ENCODE measurements at regions not wholly inside any gene's neighbourhood (a gene's known extent, or its start where the extent isn't known, plus 50 kb on each side); places are given as distances from the start of the nearest gene placed in this dataset.

DNA sequence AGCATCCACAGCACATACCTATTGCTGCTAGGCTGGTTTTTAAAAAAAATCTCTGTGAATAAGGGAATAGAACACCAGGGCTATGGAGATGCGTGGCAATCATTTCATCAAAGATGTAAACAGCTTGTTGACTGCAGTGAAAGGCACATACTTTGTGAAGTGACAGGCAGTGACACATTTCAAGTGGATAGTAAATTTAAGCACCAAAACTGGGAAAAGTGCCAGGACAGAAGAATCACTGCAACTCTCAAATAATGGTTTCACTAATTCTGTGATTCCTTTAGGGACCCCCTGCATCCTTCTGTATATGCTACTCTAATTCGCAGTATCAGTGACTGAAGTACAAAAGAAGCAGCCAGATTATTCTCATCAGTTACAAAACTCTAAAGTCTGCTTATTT lies 145.2 kb upstream of the KLF14 start:
- Mint-ChIP-seq H3K4me3 (no peak overlapping the region), H3K4me1 (ENCODE audit: low read depth) (peaks cover 37% of the 10 kb centered on the region)

DNA sequence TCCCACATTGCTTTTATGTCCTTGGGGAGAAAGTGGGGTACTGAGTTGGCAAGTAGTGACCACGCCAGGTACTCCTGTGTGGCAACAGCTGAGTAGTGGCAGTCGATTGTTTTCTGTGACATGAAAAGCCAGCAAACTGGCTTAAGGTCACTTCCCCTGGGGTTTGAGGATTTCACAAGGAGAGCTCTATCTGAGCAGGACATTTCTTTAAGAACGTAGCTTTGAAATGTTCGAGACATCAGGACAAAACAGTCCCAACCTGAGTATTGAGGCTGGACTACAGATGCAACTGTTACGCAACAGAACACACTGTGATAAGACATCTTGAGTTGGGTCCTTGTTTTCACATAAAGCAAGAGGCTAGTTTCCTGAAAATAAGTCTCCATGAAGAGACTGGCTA lies 146.7 kb upstream of the KLF14 start:
- no peaks in the 10 kb centered on the region for H3K9me3 Mint-ChIP-seq
- peaks cover 36% of the 10 kb centered on the region for H3K4me1 Mint-ChIP-seq (ENCODE audit: low read depth)
- H3K27me3 Mint-ChIP-seq (ENCODE audit: low read depth), result no peaks in the 10 kb centered on the region
- H3K4me3 Mint-ChIP-seq, result no peak overlapping the region
- ATAC-seq (no peak), DNase-seq (no peak)
- peaks cover 71% of the 10 kb centered on the region for H3K36me3 Mint-ChIP-seq (ENCODE audit: insufficient read depth)

More for the DNA sequence above, 145.2 kb upstream of the KLF14 start:
- Mint-ChIP-seq H3K36me3 (ENCODE audit: insufficient read depth) (peaks cover 69% of the 10 kb centered on the region), H3K9me3 (no peaks in the 10 kb centered on the region), H3K27me3 (ENCODE audit: low read depth) (no peaks in the 10 kb centered on the region)
- DNase-seq (no peak), ATAC-seq (no peak)

DNA sequence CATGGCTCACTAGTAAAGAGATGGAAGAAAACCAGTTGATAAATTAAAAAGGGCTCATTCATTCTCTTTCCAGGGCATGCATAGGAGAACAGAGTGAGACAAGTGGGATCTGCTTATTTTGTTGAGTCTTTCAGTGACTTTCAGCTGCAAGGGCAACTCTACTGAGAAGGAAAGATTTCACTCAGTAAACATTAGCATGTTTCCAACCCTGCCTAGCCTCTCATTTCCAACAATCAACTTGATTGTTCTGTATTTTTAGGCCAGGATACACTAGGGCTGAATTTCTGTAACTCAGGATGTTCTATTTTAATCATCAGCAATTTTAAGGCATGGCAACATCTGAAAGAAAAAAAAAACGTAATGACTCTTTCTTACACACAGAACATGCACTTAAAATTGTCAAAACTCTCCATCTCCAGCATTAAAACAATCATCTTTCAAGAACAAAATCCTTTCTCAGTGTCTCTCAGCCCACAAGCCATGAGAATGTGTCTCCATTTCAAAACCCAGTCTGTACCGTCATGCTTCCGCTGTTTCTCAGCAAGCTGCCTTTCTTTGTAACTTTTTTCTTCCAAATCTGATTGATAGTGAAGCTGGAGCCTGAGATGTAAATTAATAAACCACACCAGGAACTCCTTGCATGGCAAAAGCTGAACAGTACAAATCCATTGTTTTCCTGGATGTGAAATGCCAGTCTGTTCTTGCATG lies 147.2 kb upstream of the KLF14 start:
- Mint-ChIP-seq H3K4me1 (ENCODE audit: low read depth) (peaks cover 36% of the 10 kb centered on the region), H3K36me3 (ENCODE audit: insufficient read depth) (peaks cover 67% of the 10 kb centered on the region), H3K9me3 (no peaks in the 10 kb centered on the region), H3K27me3 (ENCODE audit: low read depth) (no peaks in the 10 kb centered on the region), H3K4me3 (no peak overlapping the region)
- no peak for DNase-seq
- no peak for ATAC-seq

DNA sequence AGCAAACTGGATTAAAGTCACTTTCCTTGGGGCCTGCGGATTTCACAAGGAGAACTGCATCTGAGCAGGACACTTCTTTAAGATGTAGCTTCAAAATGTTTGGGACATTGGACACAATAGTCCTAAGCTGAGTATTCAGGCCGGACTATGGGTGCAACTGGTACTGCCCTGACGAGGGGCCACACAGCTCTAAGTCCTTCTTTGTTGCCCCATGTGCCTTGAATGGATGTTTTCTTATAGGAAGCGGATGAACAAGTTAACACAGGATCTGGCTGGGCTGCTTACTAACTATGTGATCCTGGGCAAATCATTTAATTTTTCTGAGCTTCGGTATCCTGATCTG lies 147.8 kb upstream of the KLF14 start:
- peaks cover 34% of the 10 kb centered on the region for H3K4me1 Mint-ChIP-seq (ENCODE audit: low read depth)
- H3K36me3 Mint-ChIP-seq (ENCODE audit: insufficient read depth), result peaks cover 63% of the 10 kb centered on the region
- DNase-seq, result no peak
- H3K27me3 Mint-ChIP-seq (ENCODE audit: low read depth), result no peaks in the 10 kb centered on the region
- ATAC-seq, result no peak
- H3K4me3 Mint-ChIP-seq, result no peak overlapping the region
- H3K9me3 Mint-ChIP-seq, result no peaks in the 10 kb centered on the region

DNA sequence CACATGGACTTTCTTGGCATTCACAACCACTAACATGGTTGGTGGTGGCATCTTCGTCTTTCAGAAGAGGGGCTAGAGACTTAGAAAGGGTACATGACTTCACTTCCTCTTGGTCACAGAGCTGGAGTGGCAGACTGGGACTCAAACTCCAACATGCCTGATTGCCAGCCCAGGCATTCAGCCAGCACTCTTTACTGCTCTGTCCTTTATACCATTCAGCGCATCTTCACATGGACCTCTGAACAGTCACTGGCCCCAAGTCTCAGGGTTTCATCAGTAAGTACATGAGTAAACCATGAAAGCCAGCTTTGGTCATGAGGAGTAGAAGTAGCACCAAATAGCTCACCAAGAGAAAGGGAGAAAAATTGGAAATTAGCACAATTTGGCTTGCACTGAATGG lies 148.4 kb upstream of the KLF14 start:
- H3K27me3 Mint-ChIP-seq (ENCODE audit: low read depth), result no peaks in the 10 kb centered on the region
- peaks cover 34% of the 10 kb centered on the region for H3K4me1 Mint-ChIP-seq (ENCODE audit: low read depth)

DNA sequence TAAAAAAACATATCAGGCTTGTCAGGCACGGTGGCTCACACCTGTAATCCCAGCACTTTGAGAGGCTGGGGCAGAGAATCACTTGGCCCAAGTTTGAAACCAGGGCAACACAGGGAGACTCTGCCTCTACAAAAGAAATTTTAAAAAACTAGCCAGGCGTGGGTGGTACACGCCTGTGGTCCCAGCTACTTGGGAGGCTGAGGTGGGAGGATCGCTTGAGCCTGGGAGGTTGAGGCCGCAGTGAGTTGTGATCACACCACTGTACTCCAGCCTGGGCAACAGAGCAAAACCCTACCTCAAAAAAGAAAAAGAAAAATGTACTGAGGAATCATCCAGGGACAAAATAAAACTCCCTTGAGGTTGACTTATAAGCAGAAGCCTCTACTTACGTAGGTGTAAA lies 149.9 kb upstream of the KLF14 start:
- no peak for ATAC-seq
- Mint-ChIP-seq H3K27me3 (ENCODE audit: low read depth) (no peaks in the 10 kb centered on the region), H3K4me3 (no peak overlapping the region), H3K36me3 (ENCODE audit: insufficient read depth) (peaks cover 68% of the 10 kb centered on the region), H3K9me3 (no peaks in the 10 kb centered on the region), H3K4me1 (ENCODE audit: low read depth) (peaks cover 40% of the 10 kb centered on the region)
- no peak for DNase-seq

More for the DNA sequence above, 148.4 kb upstream of the KLF14 start:
- DNase-seq, result no peak
- peaks cover 63% of the 10 kb centered on the region for H3K36me3 Mint-ChIP-seq (ENCODE audit: insufficient read depth)
- no peak for ATAC-seq
- no peaks in the 10 kb centered on the region for H3K9me3 Mint-ChIP-seq
- no peak overlapping the region for H3K4me3 Mint-ChIP-seq

DNA sequence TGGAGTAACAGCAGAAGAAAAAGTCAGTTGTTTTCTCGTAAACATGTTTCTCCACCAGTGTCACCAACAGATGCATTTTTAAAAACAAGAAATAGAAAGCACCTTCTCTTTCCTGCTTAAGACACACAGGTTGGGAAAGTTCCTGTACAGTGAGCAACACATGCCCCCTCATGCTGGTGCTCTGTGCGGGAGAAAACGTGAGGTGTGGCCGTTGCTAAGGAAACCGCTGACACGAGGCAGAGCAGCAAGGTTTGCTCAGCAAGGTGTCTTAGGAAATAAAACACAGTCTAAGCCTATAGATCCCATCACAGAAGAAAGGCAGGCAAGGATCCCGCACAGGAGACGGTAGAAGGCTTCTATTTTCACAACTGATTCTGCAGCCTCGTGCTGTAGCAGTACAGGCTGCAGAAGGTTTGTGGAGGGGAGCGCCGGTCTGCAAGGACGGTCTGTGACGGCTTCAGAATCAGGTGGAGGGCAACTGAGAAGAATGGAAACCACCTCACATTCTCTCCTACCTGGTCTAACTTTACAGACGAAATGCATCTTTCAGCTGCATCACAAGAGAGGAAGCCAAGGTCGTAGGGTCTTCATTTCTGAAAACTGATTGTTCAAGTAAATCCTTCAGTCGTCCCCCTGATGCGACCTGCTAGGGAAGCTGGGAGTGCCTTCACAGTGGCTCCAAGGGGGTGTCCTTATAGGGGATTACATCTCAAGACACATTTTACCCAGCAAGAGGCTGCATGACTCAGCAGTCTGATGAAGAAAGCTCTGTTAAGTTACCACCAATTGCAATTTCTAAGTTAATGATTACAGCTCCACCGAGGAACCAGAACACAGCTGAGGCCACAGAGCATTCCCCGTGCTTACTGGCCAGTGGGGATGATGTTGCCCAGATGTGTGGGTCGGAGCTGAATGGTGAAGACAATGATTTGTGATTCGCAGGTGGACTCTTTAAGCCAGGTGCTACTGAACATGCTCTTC lies 150.7 kb upstream of the KLF14 start:
- DNase-seq (no peak), ATAC-seq (peak in 1 of 2 donors; percentile 27)
- Mint-ChIP-seq H3K27me3 (ENCODE audit: low read depth) (no peaks in the 10 kb centered on the region), H3K4me3 (no peak overlapping the region), H3K4me1 (ENCODE audit: low read depth) (peaks cover 39% of the 10 kb centered on the region), H3K9me3 (no peaks in the 10 kb centered on the region), H3K36me3 (ENCODE audit: insufficient read depth) (peaks cover 62% of the 10 kb centered on the region)

DNA sequence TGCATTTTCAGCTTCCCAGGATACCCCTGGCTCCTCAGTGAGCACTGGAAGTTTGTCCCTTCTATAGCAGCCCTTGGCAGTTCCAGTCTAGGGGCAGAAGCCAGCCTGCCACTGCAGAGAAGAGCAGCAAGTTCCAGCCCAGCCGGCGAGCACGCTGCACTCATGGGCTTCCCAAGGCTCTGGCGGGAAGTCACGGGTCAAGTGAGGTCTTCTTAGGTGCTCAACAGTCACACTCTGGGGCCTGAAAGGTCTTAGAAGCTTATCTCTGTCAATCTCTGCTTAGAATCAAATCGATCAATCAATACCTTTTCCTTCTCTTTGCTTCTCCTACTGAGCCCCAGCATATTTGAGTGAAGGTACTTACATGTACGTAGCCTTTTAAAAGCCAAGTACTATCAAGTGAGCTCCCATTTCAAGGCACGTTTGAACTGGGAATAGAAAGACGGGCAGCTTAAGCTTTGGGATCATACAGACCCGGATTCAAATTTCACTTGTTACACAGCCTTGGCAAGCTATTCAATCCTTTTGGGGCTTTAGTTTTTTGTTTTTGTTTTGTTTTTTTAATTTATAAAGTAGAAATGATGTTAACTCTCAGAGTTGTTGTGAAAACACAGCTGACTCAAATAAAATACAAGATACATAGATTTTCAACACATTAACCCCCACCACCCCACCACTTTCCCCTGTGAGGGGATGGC lies 152.6 kb upstream of the KLF14 start:
- ATAC-seq (no peak), DNase-seq (no peak)
- Mint-ChIP-seq H3K4me3 (no peak overlapping the region), H3K4me1 (ENCODE audit: low read depth) (peaks cover 45% of the 10 kb centered on the region), H3K9me3 (no peaks in the 10 kb centered on the region), H3K36me3 (ENCODE audit: insufficient read depth) (peaks cover 67% of the 10 kb centered on the region), H3K27me3 (ENCODE audit: low read depth) (no peaks in the 10 kb centered on the region)

DNA sequence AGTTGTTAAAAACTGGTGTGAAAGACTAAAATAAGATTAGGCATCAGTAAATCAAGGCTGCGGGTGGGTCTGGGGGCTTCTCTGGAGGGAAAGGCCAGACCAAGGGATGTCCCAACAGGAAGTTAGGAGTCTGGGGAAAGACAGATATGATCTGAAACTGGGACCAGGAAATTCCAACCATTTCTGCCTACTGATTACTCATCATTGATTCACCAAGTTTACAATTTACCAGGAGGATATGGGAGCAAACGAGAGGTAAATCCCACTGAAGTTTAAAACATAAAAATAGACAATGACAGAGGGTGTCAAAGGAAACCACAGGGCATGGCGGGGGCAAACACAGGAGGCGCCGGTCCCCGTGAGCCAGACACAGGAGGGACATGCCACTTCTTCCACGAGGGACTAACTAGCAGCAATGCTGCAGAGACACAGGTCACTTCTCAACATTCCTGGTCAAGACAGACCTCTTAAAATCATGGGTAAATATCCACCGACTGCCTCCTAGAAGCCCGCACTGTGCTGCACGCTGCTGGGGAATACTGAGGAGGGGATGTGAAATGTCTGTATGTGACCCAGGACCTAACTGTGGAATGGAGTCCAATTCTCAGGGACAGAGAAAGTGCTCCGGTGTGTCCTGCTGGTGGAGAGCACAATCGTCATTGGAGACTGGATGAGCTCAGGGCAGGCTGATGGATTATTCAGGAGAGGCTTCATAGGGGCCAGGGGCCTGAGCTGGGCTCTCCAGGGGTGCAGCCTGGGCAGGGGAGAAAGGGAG lies 153.4 kb upstream of the KLF14 start:
- peak overlapping the region; percentile 24 for H3K4me3 Mint-ChIP-seq
- peaks cover 43% of the 10 kb centered on the region for H3K4me1 Mint-ChIP-seq (ENCODE audit: low read depth)
- no peaks in the 10 kb centered on the region for H3K9me3 Mint-ChIP-seq
- peaks cover 60% of the 10 kb centered on the region for H3K36me3 Mint-ChIP-seq (ENCODE audit: insufficient read depth)
- ATAC-seq (no peak), DNase-seq (no peak)
- no peaks in the 10 kb centered on the region for H3K27me3 Mint-ChIP-seq (ENCODE audit: low read depth)

DNA sequence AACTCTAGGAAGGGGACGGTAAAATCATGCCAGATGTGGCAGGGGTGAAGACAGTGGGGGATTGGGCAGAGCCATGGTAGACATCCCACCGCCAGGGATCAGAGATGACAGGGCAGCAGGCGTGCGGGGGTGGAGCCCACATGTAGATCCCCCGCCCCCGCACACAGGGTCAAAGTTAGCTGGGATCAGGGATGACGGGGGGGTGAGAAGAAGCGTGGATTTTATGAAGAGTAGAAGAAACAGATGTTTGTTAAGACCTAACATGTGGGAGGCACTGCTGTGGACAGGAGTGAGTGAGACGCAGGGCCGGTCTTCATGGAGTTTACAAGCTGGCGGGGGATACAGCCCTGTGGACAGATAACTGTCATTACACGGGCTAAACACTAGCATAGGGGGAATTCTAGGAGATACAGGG lies 154.0 kb upstream of the KLF14 start:
- DNase-seq (no peak), ATAC-seq (peak; percentile 11 to 21)
- peak overlapping the region; percentile 24 for H3K4me3 Mint-ChIP-seq
- no peaks in the 10 kb centered on the region for H3K27me3 Mint-ChIP-seq (ENCODE audit: low read depth)
- peaks cover 59% of the 10 kb centered on the region for H3K36me3 Mint-ChIP-seq (ENCODE audit: insufficient read depth)
- H3K4me1 Mint-ChIP-seq (ENCODE audit: low read depth), result peaks cover 47% of the 10 kb centered on the region
- no peaks in the 10 kb centered on the region for H3K9me3 Mint-ChIP-seq

DNA sequence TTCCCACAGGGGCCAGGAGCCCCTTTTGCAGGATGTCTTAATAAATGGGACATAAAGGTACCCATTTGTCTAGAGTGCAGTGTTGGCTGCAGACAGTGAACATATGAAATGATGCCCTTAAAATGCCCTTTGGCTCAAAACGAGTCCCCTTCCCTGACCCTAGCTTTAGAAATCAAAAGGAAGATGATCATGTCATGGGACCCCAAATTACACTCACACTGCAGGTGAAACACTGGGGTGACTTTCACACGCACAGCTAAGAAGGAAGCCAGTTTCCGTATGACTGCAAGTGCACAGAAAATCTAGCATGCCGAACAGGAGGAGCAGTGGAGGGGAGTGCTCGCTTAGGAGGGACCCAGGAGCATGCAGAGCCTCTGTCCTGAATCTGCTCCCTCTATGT lies 154.5 kb upstream of the KLF14 start:
- DNase-seq (no peak), ATAC-seq (no peak)
- H3K36me3 Mint-ChIP-seq (ENCODE audit: insufficient read depth), result peaks cover 57% of the 10 kb centered on the region
- H3K4me1 Mint-ChIP-seq (ENCODE audit: low read depth), result peaks cover 49% of the 10 kb centered on the region
- no peaks in the 10 kb centered on the region for H3K27me3 Mint-ChIP-seq (ENCODE audit: low read depth)
- no peak overlapping the region for H3K4me3 Mint-ChIP-seq
- H3K9me3 Mint-ChIP-seq, result no peaks in the 10 kb centered on the region

DNA sequence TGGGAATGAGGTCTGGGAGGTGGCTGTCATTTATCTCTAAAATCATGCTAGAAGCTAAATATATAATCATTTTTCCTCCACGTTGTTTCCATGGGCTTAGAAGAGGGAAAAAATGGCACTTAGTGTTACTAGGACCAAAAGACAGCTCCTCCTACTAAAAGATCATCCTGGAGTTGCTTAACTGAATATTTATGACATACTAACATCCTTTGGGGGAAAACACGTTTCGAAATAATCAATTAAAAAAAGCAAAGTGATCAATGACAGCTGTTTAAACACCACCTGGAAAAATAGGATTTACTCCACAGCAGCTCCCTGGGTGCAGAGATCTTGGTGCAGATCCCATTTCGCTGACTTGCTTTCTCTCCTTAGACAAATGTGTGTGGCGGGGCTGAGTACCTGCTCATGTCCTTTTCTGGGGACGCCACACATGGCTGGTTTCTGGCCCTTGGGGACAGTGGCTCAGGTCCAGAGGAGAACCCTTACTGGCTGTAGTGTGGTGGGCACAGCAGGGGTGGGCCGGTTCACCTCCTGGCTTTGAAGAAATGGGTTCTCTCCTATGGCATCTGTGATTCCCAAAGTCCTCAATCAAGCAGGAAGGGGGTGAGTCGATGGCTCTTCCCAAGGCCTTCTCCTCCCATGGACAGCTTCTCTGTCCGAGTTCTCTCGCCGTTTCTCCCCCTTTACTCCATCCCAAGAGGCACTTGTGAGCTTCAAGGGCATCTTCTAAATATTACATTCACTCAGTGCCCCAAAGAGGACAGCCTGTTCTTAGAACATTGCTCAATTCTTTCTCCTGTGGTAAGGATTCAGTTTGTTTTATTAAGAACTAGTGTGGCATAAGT lies 156.4 kb upstream of the KLF14 start:
- no peaks in the 10 kb centered on the region for H3K9me3 Mint-ChIP-seq
- DNase-seq (no peak), ATAC-seq (no peak)
- H3K4me1 Mint-ChIP-seq (ENCODE audit: low read depth), result peaks cover 62% of the 10 kb centered on the region
- peaks cover 59% of the 10 kb centered on the region for H3K36me3 Mint-ChIP-seq (ENCODE audit: insufficient read depth)
- H3K4me3 Mint-ChIP-seq, result no peak overlapping the region
- H3K27me3 Mint-ChIP-seq (ENCODE audit: low read depth), result no peaks in the 10 kb centered on the region
